HUES64 (cell line): ENCODE measurements at regions not wholly inside any gene's neighbourhood (a gene's known extent, or its start where the extent isn't known, plus 50 kb on each side); places are given as distances from the start of the nearest gene placed in this dataset.

Experiments
- H3K27ac ChIP-seq: 2 replicates; pipeline ENCODE4 v1.7.0; 2013; ENCODE audit warnings: low read depth, low read length, inconsistent platforms
- H3K27me3 ChIP-seq: 2 replicates; pipeline ENCODE4 v1.6.1; 2013; ENCODE audit warnings: mild to moderate bottlenecking, low read length; ENCODE audit not compliant: insufficient read depth
- H3K36me3 ChIP-seq: 2 replicates; pipeline ENCODE4 v1.6.1; 2013; ENCODE audit warnings: mild to moderate bottlenecking, low read length; ENCODE audit not compliant: insufficient read depth
- H3K4me1 ChIP-seq: 2 replicates; pipeline ENCODE4 v1.6.1; 2013; ENCODE audit warnings: mild to moderate bottlenecking, low read length, moderate library complexity; ENCODE audit not compliant: insufficient read depth
- H3K4me3 ChIP-seq: 2 replicates; pipeline ENCODE4 v1.5.1; 2013; ENCODE audit warnings: mild to moderate bottlenecking, low read length, moderate library complexity
- H3K9ac ChIP-seq: 2 replicates; pipeline ENCODE4 v1.6.1; 2013; ENCODE audit warnings: mild to moderate bottlenecking, low read depth, low read length
- H3K9me3 ChIP-seq: 2 replicates; pipeline ENCODE4 v1.6.1; 2013; ENCODE audit warnings: low read depth, low read length; ENCODE audit not compliant: insufficient read depth
- WGBS: fragments of 150-250, 120-280 bp; methylation state at CpG from one replicate; pipeline ENCODE4 v1.1.7; 2013; ENCODE audit warnings: missing lambda C conversion rate; 5-methylcytosine and 5-hydroxymethylcytosine counted together

- H3K27me3 ChIP-seq: peaks cover 5% of the 10 kb centered on the region; the same call in 1 of the 2 replicates
- peaks cover 15% of the 10 kb centered on the region for H3K4me1 ChIP-seq
- no peaks in the 10 kb centered on the region for H3K9me3 ChIP-seq
- whole genome bisulfite sequencing: 81% methylated on average over 6 of the region's 6 CpGs
- no peak overlapping the region for H3K9ac ChIP-seq
- H3K36me3 ChIP-seq: no peaks in the 10 kb centered on the region
- H3K27ac ChIP-seq: no peak overlapping the region
- H3K4me3 ChIP-seq: no peak overlapping the region
Measured at GRCh38 chr10:124162774-124163354, 69.5 kb upstream of the CHST15 start.

- Histone ChIP-seq H3K36me3 (no peaks in the 10 kb centered on the region), H3K27ac (no peak overlapping the region), H3K4me1 (peaks cover 15% of the 10 kb centered on the region), H3K9ac (no peak overlapping the region), H3K9me3 (no peaks in the 10 kb centered on the region), H3K4me3 (no peak overlapping the region), H3K27me3 (peaks cover 5% of the 10 kb centered on the region; the same call in 1 of the 2 replicates)
- WGBS: 94% methylated on average over 4 of the region's 6 CpGs
Measured at GRCh38 chr10:124162136-124162535, 68.7 kb upstream of the CHST15 start.

DNA sequence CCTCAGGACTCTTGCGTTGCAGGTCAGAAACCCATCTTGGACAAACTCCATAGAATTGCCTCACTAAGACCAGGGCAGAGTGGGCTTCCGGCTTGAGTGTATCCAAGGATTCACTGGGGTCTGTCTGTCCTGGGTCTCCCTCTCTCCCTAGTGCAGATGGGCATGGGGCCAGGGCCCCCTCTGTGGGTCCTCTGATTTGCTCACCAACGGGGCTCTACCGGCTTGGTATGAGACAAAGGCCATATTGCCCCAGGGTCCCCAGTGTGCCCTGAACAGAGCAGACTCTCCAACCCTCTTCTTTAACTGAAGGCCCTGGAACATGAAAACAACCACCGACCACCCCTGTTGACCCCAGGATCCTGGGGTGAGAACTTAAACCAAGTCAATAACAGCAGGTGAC is 68.2 kb upstream of the CHST15 start:
- no peak overlapping the region for H3K27ac ChIP-seq
- H3K36me3 ChIP-seq: no peaks in the 10 kb centered on the region
- H3K4me3 ChIP-seq: no peak overlapping the region
- H3K4me1 ChIP-seq: peaks cover 15% of the 10 kb centered on the region
- 91% methylated on average over 5 of the region's 5 CpGs for WGBS
- H3K27me3 ChIP-seq: peaks cover 5% of the 10 kb centered on the region; the same call in 1 of the 2 replicates
- no peak overlapping the region for H3K9ac ChIP-seq
- H3K9me3 ChIP-seq: no peaks in the 10 kb centered on the region

DNA sequence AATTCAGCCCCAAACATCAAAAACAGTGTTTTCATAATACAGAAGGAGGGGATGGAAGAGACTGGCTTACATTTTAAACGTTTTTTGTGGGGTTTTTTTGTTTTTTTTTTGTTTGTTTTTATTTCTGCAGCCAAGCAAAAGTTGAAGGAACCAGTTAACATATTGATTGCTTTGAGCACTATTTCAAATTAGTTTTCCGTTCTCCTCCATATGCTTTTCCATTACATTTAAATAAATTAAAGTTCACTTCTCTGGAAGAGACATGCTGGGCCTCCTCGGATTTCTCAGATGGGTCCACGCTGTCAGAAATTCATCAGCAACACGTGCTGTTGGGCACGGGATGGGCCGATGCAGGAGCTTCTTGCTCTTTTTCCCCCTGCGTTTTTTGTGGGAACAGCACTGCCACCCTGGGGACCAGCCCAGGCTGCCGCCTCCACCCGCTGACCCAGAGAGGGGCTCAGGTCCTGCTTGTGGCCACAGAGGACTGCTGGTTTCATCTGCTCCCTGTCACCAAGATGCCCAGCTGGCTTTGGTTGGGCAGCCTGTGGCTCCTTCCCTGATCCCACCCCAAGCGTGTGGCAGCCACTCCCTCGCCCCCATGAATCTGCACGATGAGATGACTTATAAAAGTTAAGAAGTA is 67.7 kb upstream of the CHST15 start:
- Histone ChIP-seq H3K36me3 (no peaks in the 10 kb centered on the region), H3K4me1 (peaks cover 15% of the 10 kb centered on the region), H3K27me3 (peaks cover 5% of the 10 kb centered on the region; the same call in 1 of the 2 replicates), H3K9ac (no peak overlapping the region), H3K27ac (no peak overlapping the region), H3K9me3 (no peaks in the 10 kb centered on the region), H3K4me3 (no peak overlapping the region)
- WGBS: 91% methylated on average over 13 of the region's 13 CpGs

DNA sequence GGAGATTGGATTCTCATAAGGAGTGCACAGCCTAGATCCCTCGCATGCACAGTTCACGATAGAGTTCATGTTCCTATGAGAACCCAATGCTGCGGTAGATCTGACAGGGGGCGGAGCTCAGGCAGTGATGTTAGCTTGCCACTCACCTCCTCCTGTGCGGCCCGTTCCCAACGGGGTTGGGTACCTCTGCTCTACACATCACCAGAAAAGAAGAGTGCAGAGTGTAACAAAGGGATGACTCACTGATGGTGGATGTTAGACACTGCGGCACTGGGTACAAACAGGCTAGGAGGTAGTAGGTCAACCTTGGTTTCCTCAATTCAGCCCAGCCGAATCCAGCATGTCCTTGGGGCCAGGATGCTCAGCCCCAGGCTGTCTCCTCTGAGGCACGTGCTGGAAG is 66.8 kb upstream of the CHST15 start:
- Histone ChIP-seq H3K4me3 (no peak overlapping the region), H3K4me1 (peaks cover 20% of the 10 kb centered on the region), H3K27ac (no peak overlapping the region), H3K36me3 (no peaks in the 10 kb centered on the region), H3K27me3 (peaks cover 5% of the 10 kb centered on the region; the same call in 1 of the 2 replicates), H3K9me3 (no peaks in the 10 kb centered on the region), H3K9ac (no peak overlapping the region)
- 77% methylated on average over 7 of the region's 10 CpGs for WGBS

DNA sequence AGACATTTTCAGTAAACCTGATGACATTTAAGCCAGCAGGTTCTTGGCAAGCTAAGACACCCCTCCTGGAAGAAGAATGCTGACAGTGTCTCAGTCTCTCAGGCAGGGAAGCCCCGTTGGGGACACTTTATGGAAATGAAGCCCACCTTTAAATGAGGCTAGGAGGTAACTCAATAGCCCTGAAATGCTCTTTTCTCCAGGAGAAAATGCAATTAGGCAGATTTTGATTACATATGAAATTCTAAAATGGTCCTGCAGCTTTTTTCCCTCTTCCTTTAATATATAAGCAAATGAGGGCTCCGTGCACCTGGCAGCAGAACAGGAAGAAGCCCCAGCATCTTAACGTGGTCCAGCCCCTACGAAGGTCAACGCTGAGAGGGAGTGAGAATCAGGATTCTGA is 65.8 kb upstream of the CHST15 start:
- H3K27ac ChIP-seq: no peak overlapping the region

DNA sequence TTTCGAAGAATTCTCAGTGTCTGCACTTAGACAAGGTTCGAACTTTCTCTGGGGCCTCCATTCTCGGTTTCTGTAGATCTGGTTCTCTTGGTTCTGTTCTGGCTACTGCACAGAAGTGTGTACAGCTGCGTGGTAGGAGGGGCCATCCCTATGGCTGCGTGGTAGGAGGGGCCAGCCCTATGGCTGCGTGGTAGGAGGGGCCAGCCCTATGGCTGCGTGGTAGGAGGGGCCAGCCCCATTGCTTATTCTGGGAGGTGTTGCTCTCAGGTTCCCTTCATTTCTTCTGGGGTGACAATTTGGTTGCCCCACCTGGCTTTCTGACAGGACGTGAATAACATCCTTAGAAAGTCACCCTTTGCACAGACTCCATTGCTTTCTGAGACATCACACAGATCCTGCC is 65.2 kb upstream of the CHST15 start:
- no peak overlapping the region for H3K27ac ChIP-seq
- H3K9ac ChIP-seq: no peak overlapping the region
- no peaks in the 10 kb centered on the region for H3K36me3 ChIP-seq
- no peaks in the 10 kb centered on the region for H3K9me3 ChIP-seq
- H3K27me3 ChIP-seq: peaks cover 5% of the 10 kb centered on the region; the same call in 1 of the 2 replicates
- no peak overlapping the region for H3K4me3 ChIP-seq
- peaks cover 20% of the 10 kb centered on the region for H3K4me1 ChIP-seq
- 95% methylated on average over 8 of the region's 8 CpGs for WGBS

More for the DNA sequence above, 65.8 kb upstream of the CHST15 start:
- Histone ChIP-seq H3K9me3 (no peaks in the 10 kb centered on the region), H3K36me3 (no peaks in the 10 kb centered on the region), H3K4me1 (peaks cover 20% of the 10 kb centered on the region), H3K9ac (no peak overlapping the region), H3K4me3 (no peak overlapping the region), H3K27me3 (peaks cover 5% of the 10 kb centered on the region; the same call in 1 of the 2 replicates)
- WGBS: 42% methylated on average over 5 of the region's 5 CpGs

GRCh38 chr10:124157271-124157681 is 63.9 kb upstream of the CHST15 start:
- no peaks in the 10 kb centered on the region for H3K36me3 ChIP-seq
- H3K27me3 ChIP-seq: peaks cover 5% of the 10 kb centered on the region; the same call in 1 of the 2 replicates
- no peaks in the 10 kb centered on the region for H3K9me3 ChIP-seq
- no peak overlapping the region for H3K4me3 ChIP-seq
- H3K9ac ChIP-seq: no peak overlapping the region
- peaks cover 30% of the 10 kb centered on the region for H3K4me1 ChIP-seq
- 94% methylated on average over 4 of the region's 4 CpGs for WGBS
- no peak overlapping the region for H3K27ac ChIP-seq

GRCh38 chr10:124156524-124157260 is 63.3 kb upstream of the CHST15 start:
- no peak overlapping the region for H3K27ac ChIP-seq
- no peak overlapping the region for H3K4me3 ChIP-seq
- H3K36me3 ChIP-seq: no peaks in the 10 kb centered on the region
- peaks cover 31% of the 10 kb centered on the region for H3K4me1 ChIP-seq
- no peaks in the 10 kb centered on the region for H3K9me3 ChIP-seq
- peaks cover 5% of the 10 kb centered on the region; the same call in 1 of the 2 replicates for H3K27me3 ChIP-seq
- WGBS: 76% methylated on average over 17 of the region's 17 CpGs
- no peak overlapping the region for H3K9ac ChIP-seq

GRCh38 chr10:124155781-124156435 is 62.5 kb upstream of the CHST15 start:
- Histone ChIP-seq H3K9me3 (no peaks in the 10 kb centered on the region), H3K9ac (peak overlapping the region; percentile 8; the same call in 1 of the 2 replicates), H3K27me3 (peaks cover 5% of the 10 kb centered on the region; the same call in 1 of the 2 replicates), H3K27ac (no peak overlapping the region), H3K4me3 (no peak overlapping the region), H3K4me1 (peaks cover 31% of the 10 kb centered on the region), H3K36me3 (no peaks in the 10 kb centered on the region)
- 88% methylated on average over 17 of the region's 17 CpGs for WGBS
